GM12891 (cell line): ENCODE measurements at regions not wholly inside any gene's neighbourhood (a gene's known extent, or its start where the extent isn't known, plus 50 kb on each side); places are given as distances from the start of the nearest gene placed in this dataset.

ENCODE experiments used
- DNase-seq: peaks from one replicate; pipeline ENCODE4 v3.0.0; 2011; ENCODE audit warnings: low spot score; ENCODE audit not compliant: insufficient read length
- FAIRE-seq: peaks from 2 replicates; lab custom pipeline; 2011; peaks lifted over from hg19 to GRCh38; lab: Jason Lieb, UNC
- PAX5 ChIP-seq: IDR thresholded peaks from 2 replicates; pipeline ENCODE4 v1.6.1; 2011; ENCODE audit warnings: low read length, moderate library complexity, mild to moderate bottlenecking; ENCODE audit not compliant: insufficient read depth, severe bottlenecking
- POLR2A ChIP-seq: IDR thresholded peaks from 2 replicates; pipeline ENCODE4 v1.6.1; 2011; ENCODE audit warnings: low read depth, low read length, control low read depth
- POLR2AphosphoS5 ChIP-seq: IDR thresholded peaks from 2 replicates; pipeline ENCODE4 v1.6.1; 2011; ENCODE audit warnings: low read depth, low read length, control low read depth
- POU2F2 ChIP-seq: IDR thresholded peaks from 2 replicates; pipeline ENCODE4 v1.6.1; 2011; ENCODE audit warnings: low read depth, mild to moderate bottlenecking, control low read depth, low read length, moderate library complexity
- SPI1 ChIP-seq: IDR thresholded peaks from 2 replicates; pipeline ENCODE4 v1.6.1; 2011; ENCODE audit warnings: low read depth, low read length, control low read depth
- TAF1 ChIP-seq: IDR thresholded peaks from 2 replicates; pipeline ENCODE4 v1.6.1; 2011; ENCODE audit warnings: low read depth, low read length, control low read depth

DNA sequence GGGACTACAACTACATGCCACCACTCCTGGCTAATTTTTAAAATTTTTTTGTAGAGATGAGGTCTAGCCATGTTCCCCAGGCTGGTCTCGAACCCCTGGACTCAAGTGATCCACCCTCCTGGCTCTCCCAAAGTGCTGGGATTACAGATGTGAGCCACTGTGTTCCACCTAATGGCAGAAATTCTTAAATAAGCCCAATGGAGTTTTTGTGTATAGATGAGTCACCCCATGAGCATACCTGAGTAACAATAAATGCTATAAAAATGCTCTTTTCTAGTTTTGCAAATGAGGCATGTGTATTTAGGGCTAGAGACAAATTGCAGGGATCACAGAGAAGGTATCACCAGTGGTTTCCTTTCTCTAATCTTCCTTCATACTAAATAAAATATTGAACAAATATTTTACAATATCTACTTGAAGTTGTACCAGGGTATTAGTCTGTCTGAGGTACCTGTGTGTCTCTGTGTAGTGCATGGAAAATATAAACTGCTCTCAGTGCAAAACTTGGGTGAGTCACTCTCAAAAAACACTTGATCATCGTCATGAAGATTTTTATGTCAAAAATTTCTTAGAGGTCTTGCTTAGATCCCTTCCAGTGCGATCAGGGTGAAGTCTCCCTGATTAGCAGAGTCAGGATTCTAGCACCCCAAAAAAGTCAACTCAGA, 337.1 kb upstream of the MMADHC start:
- no peak for DNase-seq
- no peak for FAIRE-seq
- TF ChIP-seq TAF1 (no peak), SPI1 (no peak), POLR2A (no peak), POU2F2 (no peak), PAX5 (no peak), POLR2AphosphoS5 (no peak)

DNA sequence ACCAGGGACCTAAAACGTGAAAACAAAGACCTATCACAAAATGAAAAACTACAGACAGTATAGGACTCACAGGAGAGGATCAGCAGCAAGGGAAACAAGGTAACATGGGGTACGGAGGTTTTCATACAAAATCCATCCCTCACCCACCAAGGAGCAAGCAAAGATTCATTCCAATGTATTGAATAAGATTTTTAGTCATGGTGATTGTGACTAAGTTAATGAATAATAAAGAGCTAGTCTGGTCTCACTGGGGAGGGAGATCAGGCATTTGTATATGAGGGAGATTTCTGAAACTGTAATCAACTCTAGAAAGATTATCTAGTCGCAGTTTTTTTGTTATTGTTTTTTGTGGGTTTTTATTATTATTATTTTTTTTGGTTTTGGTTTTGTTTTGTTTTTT, 336.5 kb upstream of the MMADHC start:
- no peak for FAIRE-seq
- DNase-seq: no peak
- TF ChIP-seq POLR2AphosphoS5: no peak

DNA sequence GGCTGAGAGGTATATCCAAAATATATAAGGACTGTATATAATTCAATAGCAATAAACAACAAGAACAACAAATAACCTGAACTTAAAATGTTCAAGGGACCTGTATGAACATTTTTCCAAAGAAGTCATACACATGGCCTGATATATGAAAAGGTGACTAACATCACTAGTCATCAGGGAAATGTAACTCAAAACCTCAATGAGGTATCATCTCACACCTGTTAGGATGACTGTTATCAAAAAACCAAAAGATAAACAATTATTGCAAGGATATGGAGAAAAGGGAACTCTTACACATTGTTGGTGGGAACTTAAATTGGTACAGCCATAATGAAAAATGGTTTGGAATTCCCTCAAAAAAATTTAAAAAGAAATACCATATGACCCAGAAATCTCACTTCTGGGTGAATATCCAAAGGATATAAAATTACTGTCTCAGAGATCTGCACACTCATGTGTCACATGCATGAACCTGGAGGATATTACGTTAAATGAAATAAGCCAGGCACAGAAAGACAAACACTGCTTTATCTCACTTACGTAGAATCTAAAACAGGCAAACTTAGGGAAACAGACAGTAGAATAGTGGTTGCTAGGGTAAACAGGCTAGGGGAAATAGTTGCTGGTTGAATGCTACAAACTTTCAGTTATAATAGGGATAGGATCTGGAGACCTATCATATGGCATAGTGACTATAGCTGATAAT, 334.5 kb upstream of the MMADHC start:
- no peak for FAIRE-seq
- DNase-seq: no peak
- TF ChIP-seq POU2F2: no peak
- no peak for TF ChIP-seq PAX5
- TF ChIP-seq SPI1: no peak
- TF ChIP-seq TAF1: no peak
- TF ChIP-seq POLR2AphosphoS5: no peak
- TF ChIP-seq POLR2A: no peak

DNA sequence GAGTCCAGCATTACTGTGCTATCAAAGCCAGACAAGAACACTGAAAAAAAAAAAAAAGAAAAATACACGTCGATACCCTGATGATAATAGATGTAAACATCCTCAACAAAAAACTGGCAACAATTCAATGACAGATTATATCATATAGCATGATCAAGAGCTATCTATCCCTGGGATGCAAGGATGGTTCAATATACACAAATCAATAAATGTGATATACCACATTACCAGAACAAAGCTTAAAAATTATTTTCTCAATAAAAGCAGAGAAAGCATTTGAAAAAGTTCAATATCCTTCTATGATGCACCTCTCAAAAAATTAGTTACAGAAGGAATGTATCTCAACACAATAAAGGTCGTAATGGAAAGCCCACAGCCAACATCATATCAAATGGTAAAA, 332.8 kb upstream of the MMADHC start:
- FAIRE-seq (no peak), DNase-seq (no peak)
- TF ChIP-seq SPI1: no peak
- TF ChIP-seq POU2F2: no peak
- no peak for TF ChIP-seq POLR2A
- TF ChIP-seq TAF1: no peak
- no peak for TF ChIP-seq PAX5
- no peak for TF ChIP-seq POLR2AphosphoS5

DNA sequence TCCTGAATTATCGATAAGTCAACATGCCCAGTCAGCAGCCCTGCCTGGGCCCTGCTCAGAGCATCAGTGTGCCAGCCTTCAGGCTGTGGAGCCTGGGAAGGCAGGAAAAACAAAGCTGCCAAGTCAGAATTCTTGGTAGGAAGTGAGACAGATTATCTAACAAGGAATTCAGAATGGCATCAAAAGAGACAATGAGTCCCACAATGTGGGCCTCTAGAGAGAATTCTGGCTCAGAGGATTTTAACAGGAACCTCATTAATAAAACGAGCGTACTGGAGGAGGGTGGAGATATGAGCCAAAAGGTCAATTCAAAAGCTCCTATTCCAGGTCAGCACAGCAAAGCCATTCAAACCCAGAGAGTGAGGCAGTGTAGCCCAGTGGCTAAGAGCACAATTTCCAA, 327.6 kb upstream of the MMADHC start:
- DNase-seq: no peak
- FAIRE-seq: no peak
- TF ChIP-seq POU2F2 (no peak), POLR2A (no peak), PAX5 (no peak), SPI1 (no peak), POLR2AphosphoS5 (no peak), TAF1 (no peak)

DNA sequence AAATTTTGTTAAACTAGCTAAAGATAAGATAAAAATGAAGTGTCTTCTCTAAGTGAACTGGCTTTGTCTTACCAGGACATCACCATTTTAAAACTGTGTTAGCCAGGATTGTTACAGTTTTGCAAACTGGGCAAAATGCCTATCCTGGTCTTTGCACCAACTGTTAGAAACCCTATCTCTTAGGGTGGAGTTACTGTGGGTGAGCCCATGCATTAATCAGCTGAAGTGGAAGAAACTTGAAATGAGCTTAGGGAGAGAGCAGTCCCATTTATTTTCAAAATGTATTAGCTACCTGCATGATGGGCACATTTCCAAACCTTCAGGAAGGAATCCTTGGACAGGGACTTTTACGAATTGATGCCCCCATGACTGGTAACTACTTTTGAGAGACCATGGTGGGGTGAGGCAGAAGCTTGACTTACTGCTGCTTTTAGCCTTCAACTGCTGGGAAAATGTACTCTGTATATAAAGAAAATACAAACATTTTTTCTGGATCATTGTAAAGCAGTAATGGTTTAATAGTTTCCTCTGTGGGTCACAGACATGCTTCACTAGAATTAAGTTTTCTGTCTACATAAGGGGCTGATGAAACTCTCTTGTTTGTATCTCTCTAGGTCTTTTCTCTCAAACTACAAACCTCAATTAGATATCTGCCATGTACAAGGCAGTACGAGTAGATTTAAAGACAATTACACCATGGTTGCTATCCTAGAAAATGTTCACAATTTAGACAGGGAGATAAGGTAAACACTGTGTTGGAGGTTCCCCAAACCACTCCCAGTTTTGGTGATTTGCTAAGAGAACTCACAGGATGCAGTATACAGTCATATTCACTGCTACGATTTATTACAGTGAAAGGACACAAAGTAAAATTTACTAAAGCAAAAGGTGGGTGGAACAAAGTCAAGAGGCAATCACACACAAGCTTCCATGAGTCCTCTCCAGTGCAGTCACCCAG, 321.4 kb upstream of the MMADHC start:
- FAIRE-seq (no peak), DNase-seq (no peak)
- TF ChIP-seq POLR2A: no peak
- TF ChIP-seq TAF1: no peak
- no peak for TF ChIP-seq SPI1
- TF ChIP-seq POU2F2: no peak
- TF ChIP-seq PAX5: no peak
- TF ChIP-seq POLR2AphosphoS5: no peak

DNA sequence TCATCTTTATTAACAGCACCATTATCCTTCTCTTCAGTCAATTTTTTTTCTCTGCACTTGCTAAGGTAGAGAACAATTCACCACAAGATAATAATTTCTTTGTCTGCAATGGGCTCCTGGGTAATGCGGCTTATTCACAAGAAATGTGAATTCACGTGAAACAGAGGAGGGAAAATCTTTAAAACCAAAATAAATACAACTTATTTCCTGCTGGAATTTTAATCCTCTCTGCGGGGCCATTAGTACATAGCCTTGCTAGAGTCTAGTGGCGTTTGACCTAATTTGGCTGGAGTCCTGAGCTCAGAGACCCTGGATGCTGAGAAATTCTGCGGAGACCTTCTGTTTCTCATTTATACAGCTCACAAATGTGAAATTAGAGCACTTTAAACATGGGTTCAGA, 319.3 kb upstream of the MMADHC start:
- DNase-seq (no peak), FAIRE-seq (no peak)
- TF ChIP-seq POLR2A: no peak
- TF ChIP-seq PAX5: no peak
- TF ChIP-seq TAF1: no peak
- no peak for TF ChIP-seq SPI1
- TF ChIP-seq POU2F2: no peak
- TF ChIP-seq POLR2AphosphoS5: no peak

DNA sequence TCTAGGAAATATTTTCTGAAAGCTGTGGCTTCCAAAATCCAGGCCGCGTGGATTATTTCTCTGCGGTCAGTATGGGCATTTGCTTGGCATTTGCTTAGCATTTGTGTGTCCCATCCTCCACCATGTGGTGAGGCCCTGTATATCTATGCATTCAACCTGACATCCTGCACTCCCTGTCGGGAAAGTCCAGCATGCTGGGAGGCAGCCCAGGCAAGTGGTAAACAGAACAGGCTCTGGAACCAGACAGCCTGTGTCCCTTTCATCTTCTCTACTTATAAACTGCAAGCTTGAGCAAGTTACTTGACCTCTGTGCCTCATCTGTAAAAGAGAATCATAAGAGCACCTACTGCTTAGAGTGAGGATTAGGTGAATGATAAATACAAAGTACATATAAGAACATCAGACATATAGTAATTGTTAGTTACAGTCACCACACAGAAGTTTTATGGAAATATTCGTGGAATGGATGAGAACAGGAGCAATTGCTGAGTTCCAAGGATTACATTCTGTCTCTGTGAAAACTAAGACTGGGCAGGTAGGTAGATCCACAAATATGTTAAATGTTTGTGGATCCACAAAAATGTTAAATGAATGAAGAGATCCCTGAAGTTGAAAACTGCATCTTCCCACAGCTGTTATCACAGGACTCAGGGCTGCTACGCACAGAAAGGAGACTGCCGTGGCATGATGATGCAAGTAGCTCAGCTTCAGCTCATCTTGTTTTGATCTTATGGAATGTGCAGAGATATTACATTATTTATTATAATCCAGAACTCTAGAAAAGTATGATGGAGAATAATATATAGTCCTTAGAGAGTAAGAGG, 317.0 kb upstream of the MMADHC start:
- TF ChIP-seq POLR2AphosphoS5 (no peak), SPI1 (no peak), POLR2A (no peak)
- FAIRE-seq (no peak), DNase-seq (no peak)

DNA sequence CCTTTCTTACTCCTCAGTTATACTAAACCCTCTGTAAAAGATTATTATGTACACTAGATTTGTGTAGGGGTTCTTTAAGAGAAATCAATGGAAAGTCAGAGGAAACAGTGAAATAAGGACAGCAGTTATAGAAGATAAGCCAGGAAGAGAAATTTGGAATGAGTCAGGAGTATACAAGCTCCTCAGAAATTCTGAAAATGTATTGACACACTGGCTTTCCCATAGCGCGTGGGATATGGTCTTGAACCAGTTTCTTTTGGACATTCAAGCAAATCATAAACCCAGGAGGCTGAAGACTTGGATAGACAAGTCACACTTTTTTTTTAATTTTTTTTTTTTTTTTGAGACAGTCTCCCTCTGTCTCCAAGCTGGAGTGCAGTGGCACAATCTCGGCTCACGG, 316.1 kb upstream of the MMADHC start:
- DNase-seq (no peak), FAIRE-seq (no peak)

More for the DNA sequence above, 316.1 kb upstream of the MMADHC start:
- no peak for TF ChIP-seq PAX5
- TF ChIP-seq SPI1: no peak
- no peak for TF ChIP-seq POU2F2
- no peak for TF ChIP-seq POLR2A
- TF ChIP-seq POLR2AphosphoS5: no peak
- no peak for TF ChIP-seq TAF1
